HG03064 (cell line): ENCODE measurements at regions not wholly inside any gene's neighbourhood (a gene's known extent, or its start where the extent isn't known, plus 50 kb on each side); places are given as distances from the start of the nearest gene placed in this dataset.

Experiments used
- ATAC-seq: cut with Tn5 transposase; IDR thresholded peaks from one replicate; pipeline ENCODE4 v1.9.1; 2021; ENCODE audit warnings: low read depth; ENCODE audit not compliant: unreplicated experiment

- no peak for ATAC-seq
These were observed 182.2 kb upstream of the FOXN2 start for GRCh38 chr2:48132271-48132625.

DNA sequence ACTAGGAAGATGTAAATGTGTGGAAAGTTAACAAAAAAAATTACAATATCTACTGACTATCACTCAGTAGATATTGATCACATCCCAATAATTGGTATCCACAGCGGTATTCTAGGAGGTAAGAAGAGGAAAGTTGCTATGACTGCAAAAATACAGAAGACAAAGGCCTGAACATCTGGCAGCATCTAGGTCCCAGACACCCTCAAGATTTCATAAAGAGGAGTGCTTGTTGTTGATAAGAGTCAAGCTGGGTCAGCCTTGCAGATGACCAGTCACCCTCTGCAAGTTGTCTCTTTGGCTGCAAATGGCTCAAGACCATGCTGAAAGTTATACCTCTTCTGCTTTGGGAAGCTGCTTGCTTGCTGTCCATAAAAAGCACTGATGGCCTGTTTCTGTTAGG, 179.8 kb upstream of the FOXN2 start:
- no peak for ATAC-seq

- ATAC-seq = no peak
These were observed 178.7 kb upstream of the FOXN2 start for GRCh38 chr2:48135797-48136196.

DNA sequence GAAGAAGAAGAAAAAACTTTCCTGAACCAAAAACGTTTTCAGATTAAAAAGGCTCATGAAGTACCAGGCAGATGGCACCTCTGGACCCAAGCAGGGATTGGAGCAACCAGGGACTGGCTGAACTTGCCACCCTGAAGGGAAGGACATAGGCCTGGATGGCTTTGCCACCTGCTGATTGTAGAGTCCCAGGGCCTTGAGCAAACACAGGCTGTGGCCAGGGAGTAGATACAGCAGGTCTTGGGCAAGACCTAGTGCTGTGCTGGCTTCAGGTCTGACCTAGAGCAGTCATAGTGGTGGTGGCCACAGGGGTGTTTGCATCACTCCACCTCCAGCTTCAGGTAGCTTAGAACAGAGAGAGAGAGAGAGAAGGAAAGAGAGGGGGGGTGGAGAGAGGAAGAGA, 176.7 kb upstream of the FOXN2 start:
- no peak for ATAC-seq

- no peak for ATAC-seq
These were observed 175.6 kb upstream of the FOXN2 start for GRCh38 chr2:48138898-48139297.

DNA sequence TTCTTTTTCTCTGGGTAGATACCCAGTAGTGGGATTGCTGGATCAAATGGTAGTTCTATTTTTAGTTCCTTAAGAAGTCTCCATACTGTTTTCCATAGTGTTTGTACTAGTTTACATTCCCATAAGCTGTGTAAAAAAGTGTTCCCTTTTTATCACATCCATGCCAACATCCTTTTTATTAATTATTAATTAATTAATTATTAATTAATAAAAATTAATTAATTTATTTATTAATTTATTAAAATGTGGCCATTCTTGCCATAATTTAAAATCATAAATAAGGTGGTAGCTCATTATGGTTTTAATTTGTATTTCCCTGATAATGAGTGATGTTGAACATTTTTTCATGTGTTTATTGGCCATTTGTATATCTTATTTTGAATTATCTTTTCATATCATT, 173.9 kb upstream of the FOXN2 start:
- ATAC-seq = no peak

DNA sequence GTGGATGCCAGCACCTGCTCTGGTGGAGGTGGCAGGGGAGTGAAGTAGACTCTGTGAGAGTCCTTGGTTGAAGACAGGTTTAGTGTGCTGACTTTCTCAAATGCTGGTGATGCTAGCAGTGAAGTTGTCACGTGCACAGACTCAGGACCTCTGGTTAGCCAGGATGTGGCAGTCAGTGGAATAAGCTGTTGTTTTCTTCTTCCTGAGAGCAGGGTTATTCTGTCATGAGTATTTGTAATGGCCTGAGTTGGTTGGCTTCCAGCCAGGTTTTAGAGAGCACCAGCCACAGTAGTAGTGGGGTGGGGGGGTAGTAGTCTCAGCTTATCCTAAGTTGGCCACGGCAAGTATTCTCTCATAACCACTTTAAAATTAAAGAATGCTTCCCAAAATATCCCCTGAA, 169.7 kb upstream of the FOXN2 start:
- ATAC-seq = no peak

DNA sequence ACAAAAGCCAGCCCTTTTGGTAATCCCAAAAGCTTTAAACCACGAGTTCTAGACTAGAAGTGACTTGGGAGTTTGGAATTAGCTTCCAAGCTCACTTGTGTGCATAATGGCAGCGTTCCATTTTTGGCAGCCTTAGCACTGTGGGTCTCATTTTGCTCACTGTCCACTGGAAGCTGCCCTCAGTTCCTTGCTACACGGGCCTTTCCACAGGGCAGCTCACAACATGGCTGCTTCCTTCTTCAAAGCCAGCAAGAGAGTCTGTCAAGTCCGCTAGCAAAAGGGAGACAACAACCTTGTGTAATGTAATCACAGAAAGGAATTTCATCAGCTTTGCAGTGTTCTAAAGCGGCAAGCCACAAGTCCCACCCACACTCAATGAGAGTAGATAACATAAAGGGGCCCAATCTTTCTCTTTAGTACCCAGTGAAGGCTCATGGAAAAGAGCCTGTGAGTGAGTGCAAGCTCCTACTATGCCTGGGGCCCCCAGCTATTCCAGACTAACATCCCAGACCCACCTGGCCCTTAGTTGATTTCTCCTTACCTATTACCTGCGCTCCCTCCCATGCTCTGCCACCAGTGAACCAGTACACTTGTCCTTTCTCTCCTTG, 168.5 kb upstream of the FOXN2 start:
- ATAC-seq = no peak

DNA sequence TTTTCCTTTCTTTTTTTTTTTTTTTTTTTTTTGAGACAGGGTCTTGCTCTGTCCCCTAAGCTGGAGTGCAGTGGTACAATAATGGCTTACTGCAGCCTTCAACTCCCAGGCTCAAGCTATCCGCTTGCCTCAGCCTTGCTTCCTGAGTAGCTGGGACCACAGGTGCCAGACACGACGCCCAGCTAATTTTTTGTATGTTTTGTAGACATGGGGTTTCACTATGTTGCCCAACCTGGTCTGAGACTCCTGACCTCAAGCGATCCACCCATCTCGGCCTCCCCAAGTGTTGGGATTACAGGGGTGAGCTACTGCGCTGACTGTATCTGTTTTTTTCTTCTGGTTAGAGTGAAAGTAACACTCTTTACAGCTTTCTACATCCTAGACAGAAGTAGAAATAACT, 167.9 kb upstream of the FOXN2 start:
- ATAC-seq = no peak

GRCh38 chr2:48147719-48148118, 166.8 kb upstream of the FOXN2 start:
- no peak for ATAC-seq

DNA sequence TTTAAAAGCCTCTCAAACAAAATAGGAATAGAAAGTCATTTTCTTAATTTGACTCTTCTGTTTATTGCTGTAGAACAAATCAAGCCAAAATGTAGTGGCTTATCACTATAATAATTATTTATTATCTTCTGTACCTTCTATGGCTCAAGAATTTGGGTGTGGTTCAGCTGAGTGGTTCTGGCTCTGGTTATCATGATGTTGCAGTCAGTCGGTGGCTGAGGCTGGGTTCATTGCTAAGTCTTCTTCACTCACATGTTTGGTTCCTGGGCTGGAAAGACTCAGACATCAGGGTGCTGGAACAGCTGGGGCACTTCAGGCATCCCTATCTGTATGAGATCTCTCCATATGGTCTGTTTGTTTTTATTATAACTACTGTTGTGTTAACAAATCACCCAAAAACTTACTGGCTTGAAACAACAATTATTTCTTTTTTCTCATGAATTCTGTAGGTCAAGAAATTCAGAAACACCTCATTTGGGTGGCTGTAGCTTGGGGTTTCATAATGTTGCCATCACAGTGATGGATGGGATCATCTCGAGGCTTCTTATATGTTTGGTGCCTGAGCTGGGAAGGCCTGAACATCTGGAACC, 165.5 kb upstream of the FOXN2 start:
- ATAC-seq = no peak

DNA sequence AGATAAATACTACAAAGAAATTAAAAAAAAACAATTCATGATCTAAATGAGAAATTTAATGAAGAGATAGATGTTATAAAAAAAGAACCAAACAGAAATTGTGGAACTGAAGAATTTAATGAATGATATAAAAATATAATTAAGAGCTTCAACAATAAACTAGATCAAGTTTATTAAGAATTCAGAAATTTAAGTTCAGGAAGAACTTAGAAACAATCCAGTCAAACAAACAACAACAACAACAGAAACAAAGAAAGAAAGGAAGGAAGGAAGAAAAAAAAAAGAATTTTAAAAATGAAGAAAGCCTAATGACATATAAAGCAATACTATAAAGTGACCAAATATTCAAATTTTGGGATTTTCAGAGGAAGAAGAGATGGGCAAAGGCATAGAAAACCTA, 157.3 kb upstream of the FOXN2 start:
- no peak for ATAC-seq

- no peak for ATAC-seq
These were observed 152.9 kb upstream of the FOXN2 start for GRCh38 chr2:48161628-48162027.

GRCh38 chr2:48162742-48163141, 151.7 kb upstream of the FOXN2 start:
- no peak for ATAC-seq

- no peak for ATAC-seq
These were observed 149.3 kb upstream of the FOXN2 start for GRCh38 chr2:48165070-48165753.

- no peak for ATAC-seq
These were observed 145.3 kb upstream of the FOXN2 start for GRCh38 chr2:48169141-48169592.

DNA sequence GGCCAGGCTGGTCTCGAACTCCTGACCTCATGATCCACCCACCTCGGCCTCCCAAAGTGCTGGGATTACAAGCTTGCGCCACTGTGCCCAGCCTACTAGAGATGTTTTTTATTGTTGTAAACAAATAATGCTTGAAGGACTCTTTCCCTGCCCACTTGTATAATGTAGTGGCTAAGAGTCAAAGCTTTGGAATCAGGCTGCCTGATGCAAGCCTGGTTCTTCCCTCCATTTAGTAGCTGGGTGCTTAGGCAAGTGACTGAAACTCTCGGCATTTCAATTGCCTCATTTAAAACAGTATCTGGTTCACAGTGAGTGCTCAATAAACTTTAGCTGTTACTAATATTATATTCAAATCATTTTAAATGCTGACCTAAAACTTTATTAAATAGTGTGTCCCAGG, 144.2 kb upstream of the FOXN2 start:
- no peak for ATAC-seq

DNA sequence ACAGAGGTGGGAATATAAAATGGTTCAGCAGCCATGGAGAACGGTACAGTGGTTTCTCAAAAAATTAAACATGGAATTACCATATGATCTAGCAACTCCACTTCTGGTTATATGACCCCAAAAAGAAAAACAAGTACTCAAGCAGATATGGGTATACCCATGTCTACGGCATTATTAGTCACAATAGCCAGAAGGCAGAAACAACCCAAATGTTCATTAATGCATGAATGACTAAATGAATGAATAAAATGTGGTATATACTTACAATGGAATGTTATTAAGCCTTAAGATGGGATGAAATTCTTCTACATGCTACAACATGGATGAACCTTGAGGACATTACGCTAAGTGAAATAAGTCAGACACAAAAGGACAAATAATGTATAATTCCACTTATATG, 141.3 kb upstream of the FOXN2 start:
- ATAC-seq = no peak

GRCh38 chr2:48174503-48174902, 140.0 kb upstream of the FOXN2 start:
- ATAC-seq = no peak

DNA sequence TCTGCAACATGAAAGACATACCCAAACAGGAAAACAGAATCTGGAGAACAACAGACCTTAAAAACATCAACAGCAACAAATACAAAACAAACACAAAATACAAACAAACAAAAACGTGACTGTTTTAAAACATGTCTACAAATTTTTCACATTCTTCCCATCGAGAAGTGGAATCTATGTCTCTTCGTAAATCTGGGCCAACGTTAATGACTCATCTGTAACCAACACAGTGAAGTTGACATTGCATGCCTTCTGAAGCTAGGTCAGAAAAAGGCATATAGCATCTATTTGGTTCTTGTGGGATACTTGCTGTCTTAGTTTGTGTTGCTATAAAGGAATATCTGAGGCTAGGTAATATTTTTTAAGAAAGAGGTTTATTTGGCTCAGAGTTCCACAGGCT, 139.2 kb upstream of the FOXN2 start:
- no peak for ATAC-seq

DNA sequence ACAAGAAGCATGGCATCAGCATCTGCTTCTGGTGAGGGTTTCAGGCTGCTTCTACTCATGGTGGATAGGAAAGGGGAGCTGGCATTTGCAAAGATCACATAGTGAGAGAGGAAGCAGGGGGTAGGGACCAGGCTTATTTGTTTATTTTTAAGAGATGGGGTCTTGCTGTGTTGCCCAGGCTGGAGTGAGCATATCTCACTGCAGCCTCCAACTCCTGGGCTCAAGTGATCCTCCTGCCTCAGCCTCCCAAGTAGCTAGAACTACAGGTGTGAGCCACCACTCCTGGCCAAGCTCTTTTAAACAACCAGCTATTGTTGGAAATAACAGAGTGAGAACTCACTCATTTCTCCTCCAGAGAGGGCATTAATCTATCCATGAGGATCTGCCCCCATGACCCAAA, 138.8 kb upstream of the FOXN2 start:
- no peak for ATAC-seq

GRCh38 chr2:48176876-48177275, 137.6 kb upstream of the FOXN2 start:
- ATAC-seq = no peak
